Spinal cord (tissue), 9 donors: ENCODE measurements at regions not wholly inside any gene's neighbourhood (a gene's known extent, or its start where the extent isn't known, plus 50 kb on each side); places are given as distances from the start of the nearest gene placed in this dataset.

Experiments used
- DNase-seq, 6 donors: peaks; one replicate each; pipeline versions ENCODE4 v3.0.0 to v3.0.0-alpha.2; 2013 to 2015; ENCODE audit warnings: low spot score in 6 of 6, low read depth in 4 of 6
- H3K27ac ChIP-seq: one replicate; pipeline ENCODE4 v1.5.1; 2013; ENCODE audit warnings: low read depth, low read length, control low read depth
- H3K27me3 ChIP-seq: one replicate; pipeline ENCODE4 v1.6.1; 2013; ENCODE audit warnings: low read length; ENCODE audit not compliant: control insufficient read depth, insufficient read depth
- H3K36me3 ChIP-seq: one replicate; pipeline ENCODE4 v1.6.1; 2013; ENCODE audit warnings: low read length; ENCODE audit not compliant: control insufficient read depth, insufficient read depth
- H3K4me1 ChIP-seq: one replicate; pipeline ENCODE4 v1.6.1; 2013; ENCODE audit warnings: low read length; ENCODE audit not compliant: control insufficient read depth, insufficient read depth
- H3K4me3 ChIP-seq: one replicate; pipeline ENCODE4 v1.5.1; 2013; ENCODE audit warnings: low read depth, low read length, control low read depth
- H3K9me3 ChIP-seq: one replicate; pipeline ENCODE4 v1.6.1; 2013; ENCODE audit warnings: low read length; ENCODE audit not compliant: control insufficient read depth, insufficient read depth
- WGBS: methylation state at CpG from one replicate; pipeline ENCODE4 v1.1.5; 2013; ENCODE audit warnings: missing lambda C conversion rate; ENCODE audit not compliant: insufficient coverage; 5-methylcytosine and 5-hydroxymethylcytosine counted together
- donor health status: healthy.

- H3K27ac ChIP-seq = no peak overlapping the region
- WGBS = 36% methylated on average over 1 of the region's 2 CpGs
- H3K4me3 ChIP-seq = no peak overlapping the region
- H3K9me3 ChIP-seq = no peaks in the 10 kb centered on the region
- no peak for DNase-seq
- no peaks in the 10 kb centered on the region for H3K4me1 ChIP-seq
- H3K36me3 ChIP-seq = no peaks in the 10 kb centered on the region
- H3K27me3 ChIP-seq = no peaks in the 10 kb centered on the region
These were observed 288.2 kb downstream of the CCDC59 start for GRCh38 chr12:82069931-82070514.

- no peak overlapping the region for H3K27ac ChIP-seq
These were observed 299.0 kb upstream of the PPFIA2 start for GRCh38 chr12:82058197-82058596.

GRCh38 chr12:82057770-82058169 lies 298.6 kb upstream of the PPFIA2 start:
- Histone ChIP-seq H3K9me3 (no peaks in the 10 kb centered on the region), H3K27ac (no peak overlapping the region), H3K4me3 (no peak overlapping the region), H3K27me3 (no peaks in the 10 kb centered on the region), H3K36me3 (no peaks in the 10 kb centered on the region), H3K4me1 (no peaks in the 10 kb centered on the region)
- DNase-seq = no peak
- 83% methylated on average over 2 of the region's 2 CpGs for WGBS

More at GRCh38 chr12:82058197-82058596, 299.0 kb upstream of the PPFIA2 start:
- DNase-seq = no peak
- H3K9me3 ChIP-seq = no peaks in the 10 kb centered on the region
- no peaks in the 10 kb centered on the region for H3K4me1 ChIP-seq
- 60% methylated on average over 2 of the region's 3 CpGs for WGBS
- no peaks in the 10 kb centered on the region for H3K36me3 ChIP-seq
- no peaks in the 10 kb centered on the region for H3K27me3 ChIP-seq
- H3K4me3 ChIP-seq = no peak overlapping the region

- Histone ChIP-seq H3K4me3 (no peak overlapping the region), H3K4me1 (no peaks in the 10 kb centered on the region), H3K36me3 (no peaks in the 10 kb centered on the region), H3K27ac (no peak overlapping the region), H3K27me3 (no peaks in the 10 kb centered on the region), H3K9me3 (no peaks in the 10 kb centered on the region)
- DNase-seq = no peak
- 86% methylated on average over 1 of the region's 1 CpG for WGBS
These were observed 296.2 kb upstream of the PPFIA2 start for GRCh38 chr12:82055391-82055790.

- H3K4me1 ChIP-seq = no peaks in the 10 kb centered on the region
- no peak overlapping the region for H3K27ac ChIP-seq
- no CpG with 5 or more reads among the region's 2 CpGs for WGBS
- DNase-seq = peak in 1 of 6 donors; percentile 76
- H3K27me3 ChIP-seq = no peaks in the 10 kb centered on the region
- no peaks in the 10 kb centered on the region for H3K36me3 ChIP-seq
- H3K9me3 ChIP-seq = no peaks in the 10 kb centered on the region
- H3K4me3 ChIP-seq = no peak overlapping the region
These were observed 295.4 kb upstream of the PPFIA2 start for GRCh38 chr12:82054566-82054965.

GRCh38 chr12:82047446-82047845 lies 288.3 kb upstream of the PPFIA2 start:
- no peak overlapping the region for H3K4me3 ChIP-seq
- WGBS = no CpG with 5 or more reads among the region's 2 CpGs
- no peaks in the 10 kb centered on the region for H3K4me1 ChIP-seq
- H3K36me3 ChIP-seq = no peaks in the 10 kb centered on the region
- peak in 2 of 6 donors; percentile 2 to 57 for DNase-seq
- no peaks in the 10 kb centered on the region for H3K9me3 ChIP-seq
- no peak overlapping the region for H3K27ac ChIP-seq
- H3K27me3 ChIP-seq = no peaks in the 10 kb centered on the region

GRCh38 chr12:82040987-82041743 lies 282.0 kb upstream of the PPFIA2 start:
- Histone ChIP-seq H3K36me3 (no peaks in the 10 kb centered on the region), H3K27ac (no peak overlapping the region), H3K4me3 (no peak overlapping the region), H3K9me3 (no peaks in the 10 kb centered on the region), H3K4me1 (no peaks in the 10 kb centered on the region), H3K27me3 (no peaks in the 10 kb centered on the region)
- no CpG with 5 or more reads among the region's 2 CpGs for WGBS
- DNase-seq = no peak

- Histone ChIP-seq H3K27ac (no peak overlapping the region), H3K9me3 (peaks cover 2% of the 10 kb centered on the region), H3K27me3 (no peaks in the 10 kb centered on the region), H3K4me1 (no peaks in the 10 kb centered on the region), H3K4me3 (no peak overlapping the region), H3K36me3 (no peaks in the 10 kb centered on the region)
- no peak for DNase-seq
These were observed 275.6 kb upstream of the PPFIA2 start for GRCh38 chr12:82034769-82035168.

GRCh38 chr12:82029936-82030335 lies 270.8 kb upstream of the PPFIA2 start:
- DNase-seq = no peak
- Histone ChIP-seq H3K9me3 (peaks cover 2% of the 10 kb centered on the region), H3K27ac (no peak overlapping the region), H3K4me3 (no peak overlapping the region), H3K27me3 (no peaks in the 10 kb centered on the region), H3K4me1 (no peaks in the 10 kb centered on the region), H3K36me3 (no peaks in the 10 kb centered on the region)
- no CpG with 5 or more reads among the region's 1 CpG for WGBS

- Histone ChIP-seq H3K4me3 (no peak overlapping the region), H3K27ac (no peak overlapping the region), H3K4me1 (no peaks in the 10 kb centered on the region), H3K27me3 (no peaks in the 10 kb centered on the region), H3K9me3 (no peaks in the 10 kb centered on the region), H3K36me3 (no peaks in the 10 kb centered on the region)
- DNase-seq = no peak
- WGBS = no CpG with 5 or more reads among the region's 1 CpG
These were observed 269.6 kb upstream of the PPFIA2 start for GRCh38 chr12:82028772-82029171.
